GM18858 (cell line): ENCODE measurements at regions not wholly inside any gene's neighbourhood (a gene's known extent, or its start where the extent isn't known, plus 50 kb on each side); places are given as distances from the start of the nearest gene placed in this dataset.
"Not testable (repeated sequence)": the region's sequence is repeated elsewhere in the genome, so short reads cannot be mapped to it uniquely, and the experiment has no call there.

Experiments used
- ATAC-seq: cut with Tn5 transposase; IDR thresholded peaks from one replicate; pipeline ENCODE4 v1.9.1; 2021; ENCODE audit not compliant: unreplicated experiment

GRCh38 chr11:42674436-42674835 lies 637.4 kb upstream of the API5 start:
- no peak for ATAC-seq

DNA sequence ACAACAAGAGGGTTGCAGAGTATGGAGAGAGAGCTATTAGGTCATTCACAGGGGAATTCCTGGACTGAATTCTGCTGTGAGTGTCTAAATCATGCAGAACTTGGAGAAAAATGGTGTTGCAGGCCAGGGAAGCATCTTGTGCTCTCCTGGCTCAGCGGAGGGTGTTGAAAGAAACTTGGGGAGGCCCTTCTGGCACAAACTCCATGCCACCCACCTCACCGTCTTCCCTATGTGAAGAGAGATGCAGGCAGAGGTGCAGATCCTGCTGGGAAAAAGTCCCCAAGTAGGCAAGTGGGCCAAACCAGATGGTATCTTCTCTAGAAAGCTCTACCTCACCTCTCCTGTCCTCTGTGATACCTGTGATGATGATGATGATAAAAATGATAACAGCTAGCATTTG lies 604.3 kb upstream of the API5 start:
- no peak for ATAC-seq

- no peak for ATAC-seq
These were observed 602.6 kb upstream of the API5 start for GRCh38 chr11:42709216-42709615.

DNA sequence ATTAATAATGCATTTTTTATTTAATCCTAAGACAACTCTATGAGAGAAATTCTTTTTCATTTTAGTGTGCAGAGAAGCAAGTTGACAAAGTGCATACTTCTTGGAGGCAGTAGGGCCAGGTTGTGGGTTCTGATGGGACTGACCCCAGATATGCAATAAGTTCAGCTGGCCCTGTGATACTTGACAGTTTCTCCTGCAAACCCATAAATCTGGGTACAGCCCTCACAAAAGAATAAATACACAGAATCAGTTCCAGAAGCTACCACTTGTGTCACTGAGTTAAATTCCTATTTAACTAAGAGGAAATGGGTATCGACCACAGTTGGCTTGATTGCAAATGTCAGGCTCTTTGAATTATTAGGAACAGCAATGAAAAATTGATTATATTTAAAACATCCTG lies 598.5 kb upstream of the API5 start:
- ATAC-seq, result no peak

DNA sequence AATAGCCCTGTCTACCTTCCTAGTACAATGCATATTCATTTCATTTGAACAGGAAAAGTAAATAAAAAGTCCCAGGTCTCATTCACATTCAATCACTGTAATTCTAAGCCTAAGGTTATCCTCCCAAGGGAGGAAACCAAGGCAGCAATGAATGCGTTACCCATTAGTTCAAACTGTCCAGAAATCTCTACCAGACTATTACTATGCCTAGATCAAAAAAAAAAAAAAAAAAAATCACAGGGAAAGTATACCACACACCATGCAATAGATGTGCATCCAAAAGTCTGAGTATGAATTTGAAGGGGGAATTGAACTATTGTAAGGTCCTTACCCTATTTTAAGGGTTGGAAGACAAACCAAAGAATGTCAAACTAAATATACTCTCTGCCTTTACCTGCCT lies 598.0 kb upstream of the API5 start:
- ATAC-seq, result no peak

GRCh38 chr11:42720716-42721563 lies 590.9 kb upstream of the API5 start:
- no peak for ATAC-seq

DNA sequence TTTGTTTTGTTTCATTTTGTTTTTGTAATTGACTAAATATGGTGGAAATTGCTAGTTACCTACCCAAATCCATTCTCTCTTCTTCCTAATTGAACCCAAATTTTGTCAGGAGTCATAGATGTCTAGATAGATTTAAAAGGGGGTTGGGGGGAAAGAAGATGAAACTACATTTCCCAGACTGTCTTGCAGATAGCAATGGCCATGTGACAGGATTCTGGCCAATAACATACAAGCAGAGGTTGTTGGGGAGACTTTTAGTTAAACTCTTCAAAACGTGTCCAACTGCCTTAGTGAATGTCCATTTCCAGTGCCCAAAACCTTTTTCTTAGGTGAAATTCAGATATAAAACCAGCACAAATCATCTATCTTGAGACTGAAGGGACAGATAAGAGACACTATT lies 583.9 kb upstream of the API5 start:
- ATAC-seq, result no peak

DNA sequence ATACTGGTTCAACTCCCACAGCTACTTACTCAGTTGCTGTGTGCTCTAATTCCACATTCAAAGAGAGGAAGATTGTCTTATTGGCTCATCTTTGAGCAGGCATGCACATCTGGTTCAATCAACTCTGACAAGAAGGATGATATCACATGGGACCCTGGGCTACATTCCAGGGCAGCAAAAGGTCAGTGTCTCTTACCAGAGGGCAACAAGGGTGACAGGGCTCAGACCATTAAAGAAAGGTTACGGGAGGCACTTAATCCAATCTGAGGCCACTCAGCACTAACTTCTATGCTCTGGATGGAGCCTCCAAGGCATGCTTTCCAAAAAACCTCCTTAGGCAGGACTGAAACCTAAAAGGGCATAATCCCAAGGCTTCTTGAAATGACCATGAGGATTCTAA lies 549.4 kb upstream of the API5 start:
- ATAC-seq, result no peak

GRCh38 chr11:42764936-42765335 lies 546.9 kb upstream of the API5 start:
- no peak for ATAC-seq

DNA sequence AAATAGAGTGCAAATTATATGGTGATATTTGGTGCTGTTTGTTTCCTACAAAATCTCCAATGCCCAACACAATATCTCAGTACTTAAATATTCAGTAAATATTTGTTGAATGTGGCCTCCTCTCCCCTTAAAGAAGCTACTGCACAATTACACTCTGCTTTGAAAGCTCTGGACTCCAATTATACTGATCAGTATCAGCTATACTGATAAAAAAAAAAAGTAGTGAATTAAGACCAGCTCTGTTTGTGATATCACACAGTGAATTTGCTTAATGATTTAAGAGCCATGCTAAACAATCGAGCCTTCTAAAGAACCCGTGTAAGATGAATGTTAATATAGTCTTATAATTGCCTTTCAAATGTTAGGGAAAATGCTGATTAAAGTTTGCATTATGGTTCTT lies 543.2 kb upstream of the API5 start:
- no peak for ATAC-seq

DNA sequence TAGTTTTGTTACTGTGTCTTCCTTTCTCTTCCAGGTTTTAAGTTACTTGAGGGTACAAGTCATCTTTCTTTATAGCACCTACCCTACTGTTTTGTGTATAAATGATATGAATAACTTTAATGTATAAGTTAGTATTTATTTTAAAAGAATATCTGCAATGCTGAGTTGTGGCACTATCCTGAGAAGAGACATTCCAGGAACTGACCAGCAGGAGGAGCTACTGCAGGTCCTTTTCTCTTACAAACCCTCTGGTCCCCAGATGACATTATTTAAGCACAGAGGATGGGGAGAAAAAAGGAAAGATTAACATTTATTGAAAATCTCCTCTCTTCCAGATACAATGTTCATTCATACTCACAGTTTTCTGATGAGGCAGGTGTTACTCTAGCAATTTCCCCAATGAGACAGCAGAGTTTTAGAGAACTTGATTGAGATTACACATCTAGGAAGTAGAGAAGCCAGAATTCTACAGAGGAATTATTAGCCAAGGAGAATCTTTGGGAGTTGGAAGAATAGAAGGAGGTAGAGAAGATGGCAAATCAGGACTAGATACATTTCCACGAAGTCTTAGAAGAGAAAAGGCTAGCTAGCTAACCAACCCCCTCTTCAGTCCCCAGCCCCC lies 541.2 kb upstream of the API5 start:
- peak; percentile 79 for ATAC-seq

DNA sequence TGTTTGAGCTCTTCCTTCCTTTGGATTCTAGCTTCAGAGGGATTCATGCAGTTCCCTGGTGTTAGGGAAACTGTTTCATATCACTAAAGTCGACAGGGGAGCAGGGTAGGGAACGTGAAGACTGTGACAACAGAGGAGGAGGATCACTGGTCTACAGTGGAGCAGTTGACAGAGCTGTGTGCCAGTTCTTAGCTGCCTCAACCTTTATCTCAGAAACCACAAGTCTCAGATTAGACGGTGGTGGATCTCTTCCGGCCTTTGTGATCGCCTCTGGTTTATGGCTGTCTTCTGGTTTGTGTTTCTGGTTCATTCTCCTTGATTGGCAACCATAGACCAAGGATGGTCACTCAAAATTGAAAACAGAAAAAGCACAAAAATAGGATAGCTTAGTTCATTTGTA lies 538.9 kb upstream of the API5 start:
- ATAC-seq, result no peak

DNA sequence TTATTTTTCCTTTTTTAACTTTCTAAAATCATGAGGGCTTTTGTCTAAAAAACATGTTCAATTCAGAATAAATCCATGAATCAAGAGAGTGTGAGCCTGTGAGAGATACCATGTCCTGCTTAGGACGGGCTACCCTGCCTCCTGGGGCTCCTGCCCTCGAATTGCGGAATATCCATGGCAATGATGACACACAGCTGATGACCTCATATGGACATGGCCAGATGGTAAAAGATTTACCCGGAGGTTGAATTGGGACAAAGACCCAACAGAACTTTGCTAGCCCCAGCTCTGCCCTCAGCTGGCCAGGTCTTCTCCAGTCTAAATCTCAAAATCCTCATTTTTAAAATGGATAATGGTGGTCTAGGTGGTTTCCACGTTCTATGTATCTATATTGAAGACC lies 538.1 kb upstream of the API5 start:
- no peak for ATAC-seq

GRCh38 chr11:42774567-42774966 lies 537.2 kb upstream of the API5 start:
- ATAC-seq, result no peak

DNA sequence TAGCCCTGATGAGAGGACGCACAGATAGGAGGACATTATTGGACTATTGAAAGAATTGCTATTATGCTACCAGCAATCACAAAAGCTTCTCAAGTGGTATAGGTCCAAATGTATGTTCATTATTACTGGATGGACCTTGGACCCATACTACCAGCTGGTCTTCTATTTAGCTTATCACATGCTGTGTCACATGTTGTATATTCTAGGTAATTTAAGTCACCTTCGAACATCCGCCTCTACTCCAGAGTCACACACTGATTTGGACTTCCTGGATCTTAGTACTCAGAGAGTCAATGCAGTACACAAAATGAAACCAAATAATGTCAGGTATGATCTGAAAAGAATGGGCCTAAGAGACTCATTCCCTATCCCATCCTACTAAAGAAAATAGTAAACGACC lies 534.0 kb upstream of the API5 start:
- no peak for ATAC-seq

- ATAC-seq, result no peak
These were observed 533.6 kb upstream of the API5 start for GRCh38 chr11:42778193-42778592.

- no peak for ATAC-seq
These were observed 532.2 kb upstream of the API5 start for GRCh38 chr11:42779555-42779954.

GRCh38 chr11:42786981-42787380 lies 524.8 kb upstream of the API5 start:
- ATAC-seq, result no peak

GRCh38 chr11:42795483-42795882 lies 516.3 kb upstream of the API5 start:
- ATAC-seq, result not testable (repeated sequence)

- ATAC-seq, result no peak
These were observed 511.8 kb upstream of the API5 start for GRCh38 chr11:42800041-42800440.

DNA sequence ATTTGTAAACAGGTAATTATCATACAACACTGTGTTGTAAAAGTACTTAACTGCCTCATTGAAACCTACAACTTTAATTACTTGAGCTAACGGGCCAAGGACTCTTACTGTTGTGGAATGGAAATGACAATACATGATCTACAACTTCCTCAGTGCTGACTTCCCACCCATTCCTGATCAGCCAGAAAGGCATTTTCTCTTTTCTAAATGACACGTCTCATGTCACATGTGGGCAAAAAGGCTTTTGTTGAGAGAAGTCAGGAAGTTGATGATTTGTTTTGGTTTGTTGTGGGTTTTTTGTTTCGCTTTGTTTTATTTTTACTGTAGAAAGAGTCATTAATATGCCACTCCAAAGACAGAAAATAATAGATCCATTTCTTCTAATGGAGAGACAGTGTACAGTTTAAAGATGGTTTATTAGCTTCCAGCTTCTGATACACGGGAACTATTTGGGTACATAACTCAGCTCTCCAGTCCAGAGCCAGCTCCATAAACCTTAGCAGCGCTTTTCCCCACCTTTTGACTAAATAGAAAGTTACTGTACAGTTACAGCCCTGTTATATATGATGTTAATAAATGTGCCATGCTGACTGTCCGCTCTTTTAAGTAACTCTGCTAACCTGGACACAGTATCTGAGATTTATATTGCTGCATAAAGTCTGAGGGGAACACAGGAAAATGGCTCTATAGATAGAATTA lies 509.4 kb upstream of the API5 start:
- ATAC-seq, result no peak

- no peak for ATAC-seq
These were observed 505.6 kb upstream of the API5 start for GRCh38 chr11:42806191-42806590.
